Activated CD4-positive, alpha-beta T cell treated with anti-CD3 and anti-CD28 coated beads, Interleukin-2, amount 10 ng/mL, durations not matched to agents 7 days and 5 days (primary cell): ENCODE measurements at regions not wholly inside any gene's neighbourhood (a gene's known extent, or its start where the extent isn't known, plus 50 kb on each side); places are given as distances from the start of the nearest gene placed in this dataset.
"Not testable (repeated sequence)": the region's sequence is repeated elsewhere in the genome, so short reads cannot be mapped to it uniquely, and the experiment has no call there.

Source experiments
- CTCF ChIA-PET: fragments of 350-600 bp; sonication (Branson Sonifier 250); formaldehyde crosslinking; loops from one replicate; lab custom pipeline; 2021; ENCODE audit warnings: antibody characterized with exemption; lab: Charles Lee
- POLR2A ChIA-PET: fragments of 350-600 bp; sonication (Branson Sonifier 250); formaldehyde crosslinking; loops from one replicate; lab custom pipeline; 2021; ENCODE audit warnings: antibody characterized with exemption; lab: Charles Lee
- DNase-seq: peaks from one replicate; pipeline ENCODE4 v3.0.0-alpha.2; 2020
- H3K27ac Mint-ChIP-seq: one replicate; pipeline ENCODE4 v1.8.0; 2021; ENCODE audit warnings: mild to moderate bottlenecking, moderate library complexity, mixed read lengths
- H3K27me3 Mint-ChIP-seq: one replicate; pipeline ENCODE4 v1.8.0; 2021; ENCODE audit warnings: mixed read lengths
- H3K36me3 Mint-ChIP-seq: one replicate; pipeline ENCODE4 v1.8.0; 2021; ENCODE audit warnings: low read depth, mixed read lengths
- H3K4me1 Mint-ChIP-seq: one replicate; pipeline ENCODE4 v1.8.0; 2021; ENCODE audit warnings: mixed read lengths
- H3K4me3 Mint-ChIP-seq: one replicate; pipeline ENCODE4 v1.8.0; 2021; ENCODE audit warnings: mild to moderate bottlenecking, moderate library complexity, mixed read lengths
- H3K9me3 Mint-ChIP-seq: one replicate; pipeline ENCODE4 v1.8.0; 2021; ENCODE audit warnings: mixed read lengths

DNA sequence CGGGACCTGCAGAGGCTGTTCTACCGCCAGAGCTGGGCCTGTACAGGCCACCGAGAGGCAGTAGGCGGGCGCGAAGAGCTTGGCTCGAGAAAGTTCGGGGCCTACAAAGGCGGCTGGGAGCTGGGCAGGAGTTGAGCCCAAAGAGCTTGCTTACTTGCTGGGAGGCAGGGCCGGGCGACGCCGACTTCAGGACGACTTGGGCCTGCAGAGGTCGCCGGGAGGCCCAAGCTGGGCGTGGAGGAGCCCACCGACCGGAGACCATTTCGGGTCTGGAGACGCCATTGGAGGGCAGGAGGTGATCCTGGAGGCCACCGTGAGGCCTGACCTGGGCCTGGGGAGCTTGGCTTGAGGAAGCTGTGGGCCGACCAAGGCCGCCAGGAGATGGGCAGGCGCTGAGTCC lies 258.4 kb upstream of the NUPR2 start:
- H3K27ac Mint-ChIP-seq, H3K27me3 Mint-ChIP-seq, H3K9me3 Mint-ChIP-seq, DNase-seq, POLR2A ChIA-PET, CTCF ChIA-PET, H3K36me3 Mint-ChIP-seq, H3K4me3 Mint-ChIP-seq, H3K4me1 Mint-ChIP-seq: not testable (repeated sequence)

DNA sequence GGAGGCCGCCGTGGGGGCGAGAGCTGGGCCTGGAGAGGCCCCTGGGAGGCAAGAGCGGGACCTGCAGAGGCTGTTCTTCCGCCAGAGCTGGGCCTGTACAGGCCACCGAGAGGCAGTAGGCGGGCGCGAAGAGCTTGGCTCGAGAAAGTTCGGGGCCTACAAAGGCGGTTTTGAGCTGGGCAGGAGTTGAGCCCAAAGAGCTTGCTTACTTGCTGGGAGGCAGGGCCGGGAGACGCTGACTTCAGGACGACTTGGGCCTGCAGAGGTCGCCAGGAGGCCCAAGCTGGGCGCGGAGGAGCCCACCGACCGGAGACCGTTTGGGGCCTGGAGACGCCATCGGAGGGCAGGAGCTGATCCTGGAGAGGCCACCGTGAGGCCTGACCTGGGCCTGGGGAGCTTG lies 257.1 kb upstream of the NUPR2 start:
- H3K27me3 Mint-ChIP-seq, CTCF ChIA-PET, H3K9me3 Mint-ChIP-seq, H3K36me3 Mint-ChIP-seq, POLR2A ChIA-PET, H3K4me3 Mint-ChIP-seq, H3K27ac Mint-ChIP-seq, H3K4me1 Mint-ChIP-seq: not testable (repeated sequence)
- peak; percentile 58 for DNase-seq

DNA sequence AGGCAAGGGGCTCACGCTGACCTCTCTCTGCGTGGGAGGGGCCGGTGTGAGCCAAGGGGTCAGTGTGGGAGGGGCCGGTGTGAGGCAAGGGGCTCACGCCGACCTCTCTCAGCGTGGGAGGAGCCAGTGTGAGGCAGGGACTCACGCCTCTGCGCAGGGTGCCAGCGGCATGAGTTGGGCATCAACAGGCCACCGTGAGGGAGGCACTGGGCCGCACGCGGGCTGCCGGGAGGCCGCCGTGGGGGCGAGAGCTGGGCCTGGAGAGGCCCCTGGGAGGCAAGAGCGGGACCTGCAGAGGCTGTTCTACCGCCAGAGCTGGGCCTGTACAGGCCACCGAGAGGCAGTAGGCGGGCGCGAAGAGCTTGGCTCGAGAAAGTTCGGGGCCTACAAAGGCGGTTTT lies 255.6 kb upstream of the NUPR2 start:
- H3K27me3 Mint-ChIP-seq, H3K9me3 Mint-ChIP-seq, DNase-seq, CTCF ChIA-PET, POLR2A ChIA-PET, H3K4me3 Mint-ChIP-seq, H3K4me1 Mint-ChIP-seq, H3K36me3 Mint-ChIP-seq, H3K27ac Mint-ChIP-seq: not testable (repeated sequence)

DNA sequence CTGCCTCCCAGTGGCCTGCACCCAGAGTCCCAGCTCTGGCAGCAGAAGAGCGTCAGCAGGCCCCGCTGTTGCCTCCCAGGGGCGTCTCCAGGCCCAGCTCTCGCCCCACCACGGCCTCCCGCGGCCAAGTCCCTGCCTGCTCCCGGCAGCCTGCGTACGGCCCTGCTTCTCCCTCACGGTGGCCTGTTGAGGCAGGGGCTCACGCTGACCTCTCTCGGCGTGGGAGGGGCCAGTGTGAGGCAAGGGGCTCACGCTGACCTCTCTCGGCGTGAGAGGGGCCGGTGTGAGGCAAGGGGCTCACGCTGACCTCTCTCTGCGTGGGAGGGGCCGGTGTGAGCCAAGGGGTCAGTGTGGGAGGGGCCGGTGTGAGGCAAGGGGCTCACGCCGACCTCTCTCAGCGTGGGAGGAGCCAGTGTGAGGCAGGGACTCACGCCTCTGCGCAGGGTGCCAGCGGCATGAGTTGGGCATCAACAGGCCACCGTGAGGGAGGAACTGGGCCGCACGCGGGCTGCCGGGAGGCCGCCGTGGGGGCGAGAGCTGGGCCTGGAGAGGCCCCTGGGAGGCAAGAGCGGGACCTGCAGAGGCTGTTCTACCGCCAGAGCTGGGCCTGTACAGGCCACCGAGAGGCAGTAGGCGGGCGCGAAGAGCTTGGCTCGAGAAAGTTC lies 254.1 kb upstream of the NUPR2 start:
- H3K9me3 Mint-ChIP-seq, H3K4me3 Mint-ChIP-seq, DNase-seq, H3K4me1 Mint-ChIP-seq, H3K27ac Mint-ChIP-seq, CTCF ChIA-PET, H3K27me3 Mint-ChIP-seq, POLR2A ChIA-PET, H3K36me3 Mint-ChIP-seq: not testable (repeated sequence)

DNA sequence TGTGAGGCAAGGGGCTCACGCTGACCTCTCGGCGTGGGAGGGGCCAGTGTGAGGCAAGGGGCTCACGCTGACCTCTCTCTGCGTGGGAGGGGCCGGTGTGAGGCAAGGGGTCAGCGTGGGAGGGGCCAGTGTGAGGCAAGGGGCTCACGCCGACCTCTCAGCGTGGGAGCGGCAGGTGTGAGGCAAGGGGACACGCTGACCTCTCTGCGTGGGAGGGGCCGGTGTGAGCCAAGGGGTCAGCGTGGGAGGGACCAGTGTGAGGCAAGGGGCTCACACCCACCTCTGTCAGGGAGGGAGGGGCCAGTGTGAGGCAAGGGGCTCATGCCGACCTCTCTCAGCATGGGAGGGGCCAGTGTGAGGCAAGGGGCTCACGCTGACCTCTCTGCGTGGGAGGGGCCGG lies 251.7 kb upstream of the NUPR2 start:
- POLR2A ChIA-PET = not testable (repeated sequence)

GRCh38 chr7:56367411-56367810 lies 251.2 kb upstream of the NUPR2 start:
- H3K27me3 Mint-ChIP-seq, H3K4me1 Mint-ChIP-seq, H3K4me3 Mint-ChIP-seq, H3K27ac Mint-ChIP-seq, CTCF ChIA-PET, H3K36me3 Mint-ChIP-seq, DNase-seq, H3K9me3 Mint-ChIP-seq, POLR2A ChIA-PET: not testable (repeated sequence)

More for the DNA sequence above, 251.7 kb upstream of the NUPR2 start:
- H3K9me3 Mint-ChIP-seq, H3K4me3 Mint-ChIP-seq, H3K4me1 Mint-ChIP-seq, H3K27ac Mint-ChIP-seq, H3K27me3 Mint-ChIP-seq, H3K36me3 Mint-ChIP-seq, DNase-seq, CTCF ChIA-PET: not testable (repeated sequence)

- H3K4me3 Mint-ChIP-seq, H3K36me3 Mint-ChIP-seq, H3K27me3 Mint-ChIP-seq, H3K27ac Mint-ChIP-seq, DNase-seq, POLR2A ChIA-PET, CTCF ChIA-PET, H3K4me1 Mint-ChIP-seq, H3K9me3 Mint-ChIP-seq: not testable (repeated sequence)
These were observed 250.5 kb upstream of the NUPR2 start for GRCh38 chr7:56366701-56367100.

GRCh38 chr7:56352576-56352975 lies 236.4 kb upstream of the NUPR2 start:
- H3K27ac Mint-ChIP-seq, H3K27me3 Mint-ChIP-seq, DNase-seq, POLR2A ChIA-PET, H3K4me1 Mint-ChIP-seq, H3K36me3 Mint-ChIP-seq, H3K4me3 Mint-ChIP-seq: not testable (repeated sequence)
- CTCF ChIA-PET = interaction anchor here (0.6 to 0.7 kb wide), 2 partner anchors 413 to 837 kb away, joined by 3 to 4 read pairs; no protein-coding TSS in a partner anchor
- peaks cover 15% of the 10 kb centered on the region for H3K9me3 Mint-ChIP-seq

GRCh38 chr7:56351181-56351580 lies 235.0 kb upstream of the NUPR2 start:
- H3K4me1 Mint-ChIP-seq, DNase-seq, H3K4me3 Mint-ChIP-seq, H3K27ac Mint-ChIP-seq, POLR2A ChIA-PET, CTCF ChIA-PET, H3K27me3 Mint-ChIP-seq, H3K36me3 Mint-ChIP-seq: not testable (repeated sequence)
- H3K9me3 Mint-ChIP-seq = peaks cover 15% of the 10 kb centered on the region

- H3K27me3 Mint-ChIP-seq, H3K27ac Mint-ChIP-seq, H3K4me1 Mint-ChIP-seq, CTCF ChIA-PET, DNase-seq, POLR2A ChIA-PET, H3K4me3 Mint-ChIP-seq, H3K36me3 Mint-ChIP-seq: not testable (repeated sequence)
- peaks cover 12% of the 10 kb centered on the region for H3K9me3 Mint-ChIP-seq
These were observed 232.1 kb upstream of the NUPR2 start for GRCh38 chr7:56348311-56348710.

GRCh38 chr7:56328327-56328726 lies 212.1 kb upstream of the NUPR2 start:
- POLR2A ChIA-PET, H3K36me3 Mint-ChIP-seq, H3K27me3 Mint-ChIP-seq, H3K4me3 Mint-ChIP-seq, H3K4me1 Mint-ChIP-seq, DNase-seq, CTCF ChIA-PET, H3K27ac Mint-ChIP-seq: not testable (repeated sequence)
- peaks cover 22% of the 10 kb centered on the region for H3K9me3 Mint-ChIP-seq

GRCh38 chr7:56290548-56290947 lies 174.3 kb upstream of the NUPR2 start:
- ChIA-PET POLR2A (no interaction called here), CTCF (no interaction called here)
- no peak for DNase-seq
- H3K27me3 Mint-ChIP-seq = peaks cover 5% of the 10 kb centered on the region
- H3K4me3 Mint-ChIP-seq = no peak overlapping the region
- peaks cover 28% of the 10 kb centered on the region for H3K9me3 Mint-ChIP-seq
- H3K27ac Mint-ChIP-seq = no peak overlapping the region
- H3K4me1 Mint-ChIP-seq = no peaks in the 10 kb centered on the region
- no peaks in the 10 kb centered on the region for H3K36me3 Mint-ChIP-seq

DNA sequence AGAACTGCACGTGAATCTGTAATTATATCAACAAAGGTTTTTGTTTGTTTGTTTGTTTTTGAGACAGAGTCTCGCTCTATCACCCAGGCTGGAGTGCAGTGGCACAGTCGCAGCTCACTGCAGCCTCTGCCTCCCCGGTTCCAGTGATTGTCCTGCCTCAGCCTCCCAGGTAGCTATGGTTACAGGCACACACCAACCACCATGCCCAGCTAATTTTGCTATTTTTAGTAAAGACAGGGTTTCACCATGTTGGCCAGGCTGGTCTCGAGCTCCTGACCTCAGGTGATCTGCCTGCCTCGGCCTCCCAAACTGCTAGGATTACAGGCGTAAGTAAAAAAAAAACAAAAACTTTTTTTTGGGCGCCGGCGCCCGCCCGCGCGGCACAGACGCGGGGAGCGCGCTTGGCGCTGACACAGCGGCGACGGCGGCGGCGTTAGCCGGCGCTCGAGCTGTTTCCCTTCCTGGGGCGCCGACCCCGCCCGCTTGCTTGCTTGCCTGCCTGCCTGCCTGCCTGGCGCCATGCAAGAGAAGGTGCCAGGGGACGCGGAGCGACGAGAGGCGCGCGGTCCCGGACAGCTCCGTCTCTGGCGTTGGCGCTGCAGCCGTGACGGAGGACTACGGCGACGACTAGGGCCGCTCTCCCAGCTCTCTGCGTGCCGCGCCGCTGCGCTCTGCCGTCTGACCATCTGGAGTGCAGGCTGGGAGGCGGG lies 171.4 kb upstream of the NUPR2 start:
- H3K9me3 Mint-ChIP-seq = peaks cover 31% of the 10 kb centered on the region
- no peak for DNase-seq
- ChIA-PET POLR2A (no interaction called here), CTCF (no interaction called here)
- H3K4me1 Mint-ChIP-seq = no peaks in the 10 kb centered on the region
- H3K36me3 Mint-ChIP-seq = no peaks in the 10 kb centered on the region
- H3K27ac Mint-ChIP-seq = no peak overlapping the region
- no peak overlapping the region for H3K4me3 Mint-ChIP-seq
- peaks cover 5% of the 10 kb centered on the region for H3K27me3 Mint-ChIP-seq

DNA sequence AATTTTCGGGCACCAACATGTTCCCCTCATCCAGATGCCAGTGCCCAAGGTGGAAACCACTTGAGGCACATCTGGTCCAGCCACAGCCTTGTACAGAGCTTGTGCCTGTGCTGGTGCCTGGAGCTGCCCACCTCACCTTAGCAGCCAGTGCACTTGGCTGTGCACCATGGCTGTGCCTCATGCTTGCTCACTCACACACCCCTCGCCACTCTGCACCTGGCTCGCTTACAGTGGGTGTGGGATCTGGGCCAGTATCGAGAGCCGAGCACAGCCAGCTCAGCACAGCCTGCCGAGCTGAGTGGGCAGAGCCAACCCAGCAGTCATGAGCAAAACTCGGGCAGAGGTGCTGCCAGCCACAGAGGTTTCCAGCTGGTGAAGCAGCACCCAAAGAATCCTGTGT lies 139.9 kb upstream of the NUPR2 start:
- no peak overlapping the region for H3K27ac Mint-ChIP-seq
- POLR2A ChIA-PET = no interaction called here
- H3K9me3 Mint-ChIP-seq = peaks cover 29% of the 10 kb centered on the region
- no peaks in the 10 kb centered on the region for H3K36me3 Mint-ChIP-seq
- no peak overlapping the region for H3K4me3 Mint-ChIP-seq
- CTCF ChIA-PET = no interaction called here
- no peak for DNase-seq
- no peaks in the 10 kb centered on the region for H3K4me1 Mint-ChIP-seq
- no peaks in the 10 kb centered on the region for H3K27me3 Mint-ChIP-seq
